HG03135 (cell line): ENCODE measurements at regions not wholly inside any gene's neighbourhood (a gene's known extent, or its start where the extent isn't known, plus 50 kb on each side); places are given as distances from the start of the nearest gene placed in this dataset.
"Not testable (repeated sequence)": the region's sequence is repeated elsewhere in the genome, so short reads cannot be mapped to it uniquely, and the experiment has no call there.

ENCODE experiments used
- ATAC-seq: cut with Tn5 transposase; IDR thresholded peaks from one replicate; pipeline ENCODE4 v1.9.1; 2021; ENCODE audit warnings: mild to moderate bottlenecking, moderate library complexity; ENCODE audit not compliant: unreplicated experiment

DNA sequence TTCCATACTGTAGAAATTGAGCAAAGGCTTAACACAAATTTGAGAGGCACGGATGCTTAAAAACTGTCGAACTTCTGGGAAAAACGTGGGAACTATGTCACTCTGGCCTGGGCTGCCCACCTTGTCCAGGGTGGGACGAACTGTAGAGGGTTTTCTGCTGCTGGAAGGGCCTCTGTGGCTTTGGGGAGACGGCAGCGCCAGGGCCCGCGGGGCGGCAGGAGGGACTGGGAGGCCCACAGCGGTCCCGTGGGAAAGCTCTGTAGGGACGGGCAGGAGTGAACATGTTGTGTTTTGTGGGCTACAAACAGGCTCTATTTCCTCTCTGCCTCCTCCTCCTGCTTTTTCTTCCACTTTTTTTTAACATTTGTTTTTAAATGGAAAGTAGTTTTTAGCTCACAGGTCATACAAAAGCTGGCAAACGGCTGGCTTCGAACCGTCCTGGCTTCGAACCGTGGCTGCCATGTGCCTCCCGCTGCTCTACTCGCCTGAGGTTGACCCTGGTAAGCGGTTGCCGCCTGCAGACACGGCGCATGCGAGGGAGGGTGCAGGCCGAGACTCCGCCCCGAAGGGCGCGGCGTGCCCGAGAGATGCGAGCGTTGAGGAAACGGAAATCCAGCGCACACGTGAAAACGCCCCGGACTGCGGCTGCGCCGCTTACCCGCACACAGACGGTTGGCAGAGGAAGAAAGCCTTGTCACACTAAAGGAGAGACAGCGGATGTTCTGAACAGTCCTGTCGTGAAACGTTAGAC is 382.3 kb upstream of the ZFP42 start:
- no peak for ATAC-seq

- no peak for ATAC-seq
Measured at GRCh38 chr4:187615972-187616371, 379.6 kb upstream of the ZFP42 start.

DNA sequence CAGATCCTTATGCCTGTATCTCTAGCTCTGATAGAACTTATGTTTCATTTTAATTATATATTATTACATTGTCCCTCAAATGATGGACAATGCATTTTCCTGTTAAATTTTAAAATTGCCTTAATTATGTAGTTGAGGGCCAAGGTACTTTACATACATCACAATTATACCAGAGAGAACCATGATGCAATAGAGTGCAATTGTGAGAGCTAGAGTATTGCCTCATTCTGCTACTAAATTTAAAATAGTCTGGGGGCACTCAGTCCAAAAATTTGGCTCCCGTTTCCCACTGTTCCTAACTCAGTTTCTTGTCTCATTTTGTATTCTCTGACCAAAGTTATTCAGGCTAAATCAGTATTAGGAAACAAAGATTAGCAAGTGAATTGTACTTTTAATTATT is 378.5 kb upstream of the ZFP42 start:
- no peak for ATAC-seq

DNA sequence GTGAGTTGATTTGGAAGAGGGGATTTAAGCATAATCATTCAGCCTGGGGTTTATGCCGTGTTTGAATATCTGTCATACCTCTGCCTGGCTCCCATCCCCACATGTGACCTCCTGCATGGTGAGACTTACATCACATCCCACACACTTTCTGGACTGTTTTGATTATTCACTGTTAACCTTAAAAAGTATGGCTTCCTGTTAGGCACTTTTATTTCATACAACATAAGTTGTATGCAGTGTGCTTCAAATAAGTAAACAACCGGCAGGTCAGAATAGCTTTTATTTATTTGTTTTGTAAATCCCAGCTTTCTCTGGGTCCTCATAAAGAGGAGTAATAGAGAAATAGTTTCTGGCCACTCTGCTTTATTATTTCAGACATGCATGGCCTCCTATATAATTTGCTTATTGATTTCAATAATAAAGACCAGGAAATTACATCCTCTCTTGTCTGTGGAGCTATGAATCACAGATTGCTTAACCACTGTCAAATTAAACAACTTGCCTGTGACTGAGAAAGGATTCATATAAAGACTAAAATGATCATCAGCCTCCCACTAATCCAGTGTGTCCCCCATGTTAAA is 376.8 kb upstream of the ZFP42 start:
- no peak for ATAC-seq

DNA sequence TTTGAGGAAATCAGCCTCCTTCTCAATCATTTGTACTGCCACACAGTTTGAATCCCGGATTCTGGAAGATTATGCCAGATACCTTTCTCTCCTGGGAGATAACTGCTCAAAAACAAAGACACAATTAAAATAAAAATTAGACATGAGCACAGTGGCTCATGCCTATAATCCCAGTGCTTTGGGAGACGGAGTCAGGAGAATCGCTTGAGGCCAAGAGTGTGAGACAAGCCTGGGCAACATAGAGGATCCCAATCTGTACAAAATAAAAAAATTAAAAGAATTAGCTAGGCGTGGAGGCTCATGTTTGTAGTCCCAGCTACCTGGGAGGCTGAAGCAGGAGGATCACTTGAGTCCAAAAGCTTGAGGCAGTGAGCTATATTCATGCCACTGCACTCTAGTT is 376.3 kb upstream of the ZFP42 start:
- no peak for ATAC-seq

- no peak for ATAC-seq
Measured at GRCh38 chr4:187632260-187632995, 363.1 kb upstream of the ZFP42 start.

DNA sequence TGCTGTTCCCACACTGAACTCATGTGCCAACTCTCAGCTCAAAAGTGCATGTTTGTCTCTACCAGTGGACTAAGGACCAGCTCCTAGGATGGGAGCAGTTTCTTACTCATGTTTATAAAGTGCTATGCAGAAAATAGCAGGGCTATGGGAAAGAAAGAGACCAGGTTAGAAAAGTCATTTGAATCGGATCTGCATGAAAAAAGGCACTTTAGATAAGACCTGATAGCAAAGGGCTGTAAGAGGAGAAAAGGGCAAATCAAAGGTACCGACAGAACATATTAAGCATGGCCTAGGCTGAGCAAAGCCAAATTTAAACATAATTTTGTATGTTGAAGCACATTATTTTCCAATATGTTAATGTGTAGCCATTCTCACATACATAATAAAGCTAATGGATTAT is 362.3 kb upstream of the ZFP42 start:
- ATAC-seq = no peak

DNA sequence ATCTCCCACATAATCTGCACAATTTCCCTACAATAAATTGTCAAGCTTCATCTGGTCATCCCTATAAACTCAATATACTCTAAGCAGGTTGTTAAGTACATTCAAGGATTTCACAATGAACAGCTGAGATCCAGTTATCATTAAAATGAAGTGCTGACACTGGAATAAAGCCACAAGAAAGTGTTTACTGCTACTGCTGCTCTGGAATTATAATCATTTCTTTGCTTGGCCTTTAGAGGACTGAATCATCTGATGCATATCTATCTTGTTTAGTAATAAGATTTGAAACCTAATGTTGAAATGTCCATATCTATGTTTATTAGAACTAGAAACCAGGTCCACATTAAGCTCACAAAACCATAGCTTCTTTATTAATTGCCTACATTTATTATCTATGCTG is 338.6 kb upstream of the ZFP42 start:
- no peak for ATAC-seq

GRCh38 chr4:187663076-187663475 is 332.5 kb upstream of the ZFP42 start:
- ATAC-seq = no peak

DNA sequence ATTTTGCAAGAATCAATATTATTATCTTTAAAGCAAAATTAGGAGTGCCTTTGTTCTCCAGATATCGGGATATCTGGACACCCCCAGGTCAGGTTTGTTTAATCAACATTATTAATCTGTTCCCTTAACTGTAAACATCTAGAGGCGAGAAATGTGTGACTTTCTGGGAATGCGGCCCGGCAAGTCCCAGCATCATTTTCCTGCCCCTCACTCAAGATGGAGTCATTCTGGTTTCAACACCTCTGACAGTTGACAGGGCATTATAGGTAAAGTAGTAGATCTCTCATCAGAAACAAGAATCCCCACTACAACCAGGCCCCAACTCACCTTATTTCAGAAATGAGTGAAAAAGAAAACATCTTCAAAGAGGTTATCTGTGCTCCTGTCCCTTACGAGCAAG is 331.6 kb upstream of the ZFP42 start:
- ATAC-seq = no peak

DNA sequence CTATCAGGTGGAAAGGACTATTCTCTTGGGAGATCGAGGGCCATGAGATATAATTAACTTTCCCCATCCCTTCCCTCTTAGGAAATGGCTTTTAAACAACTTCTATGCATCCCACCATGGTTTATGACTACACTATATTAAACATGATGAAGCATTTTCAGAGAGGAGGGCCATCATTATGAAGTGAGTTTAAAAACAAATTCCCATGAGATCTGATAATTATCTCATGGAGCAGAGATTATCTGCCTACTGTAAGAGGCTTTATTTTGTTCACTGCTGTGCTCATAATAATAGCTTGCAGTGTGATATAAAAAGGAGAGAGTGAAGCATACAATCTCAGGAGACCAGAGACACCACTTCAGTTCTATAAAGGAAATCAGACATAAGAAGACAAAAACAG is 330.5 kb upstream of the ZFP42 start:
- ATAC-seq = no peak

- no peak for ATAC-seq
Measured at GRCh38 chr4:187666034-187666433, 329.5 kb upstream of the ZFP42 start.

GRCh38 chr4:187666697-187667494 is 328.7 kb upstream of the ZFP42 start:
- ATAC-seq = no peak

DNA sequence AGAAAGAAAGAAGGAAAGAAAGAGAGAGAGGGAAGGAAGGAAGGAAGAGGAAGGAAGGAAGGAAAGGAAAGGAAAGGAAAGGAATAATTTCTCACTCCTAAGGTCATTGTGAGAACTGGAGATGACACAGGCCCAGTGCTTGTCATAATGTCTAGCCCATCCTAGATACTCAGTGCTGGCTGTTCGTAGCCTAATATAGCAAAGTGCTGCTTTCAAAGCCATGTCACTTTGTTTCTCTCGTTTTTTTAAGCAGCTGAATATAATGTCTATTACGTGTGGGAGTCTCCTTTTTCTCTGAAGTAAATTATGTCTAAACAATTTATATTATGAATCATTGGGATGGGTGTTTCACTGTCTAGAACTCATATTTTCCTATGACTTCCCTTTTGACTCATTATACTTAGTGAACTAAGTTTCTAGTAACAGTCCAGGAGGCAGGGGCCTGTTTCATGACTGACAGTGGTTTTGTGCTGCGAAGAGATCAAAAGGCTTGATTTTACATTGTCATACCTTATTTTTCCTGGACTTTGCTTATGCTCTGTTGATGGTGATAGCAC is 327.0 kb upstream of the ZFP42 start:
- no peak for ATAC-seq

DNA sequence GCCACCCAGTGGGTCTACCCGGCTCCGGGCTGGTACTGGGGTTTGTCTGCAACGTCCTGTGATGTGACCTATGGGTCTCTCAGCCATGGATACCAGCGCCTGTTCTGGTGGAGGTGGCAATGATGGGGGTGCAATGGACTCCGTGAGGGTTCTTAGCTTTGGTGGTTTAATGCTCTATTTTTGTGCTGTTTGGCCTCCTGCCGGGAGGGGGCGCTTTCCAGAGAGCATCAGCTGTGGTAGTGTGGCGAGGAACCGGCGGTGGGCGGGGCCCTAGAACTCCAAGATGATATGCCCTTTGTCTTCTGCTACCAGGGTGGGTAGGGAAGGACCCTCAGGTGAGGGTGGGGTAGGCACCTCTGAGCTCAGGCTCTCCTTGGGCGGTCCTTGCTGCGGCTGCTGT is 324.1 kb upstream of the ZFP42 start:
- not testable (repeated sequence) for ATAC-seq

DNA sequence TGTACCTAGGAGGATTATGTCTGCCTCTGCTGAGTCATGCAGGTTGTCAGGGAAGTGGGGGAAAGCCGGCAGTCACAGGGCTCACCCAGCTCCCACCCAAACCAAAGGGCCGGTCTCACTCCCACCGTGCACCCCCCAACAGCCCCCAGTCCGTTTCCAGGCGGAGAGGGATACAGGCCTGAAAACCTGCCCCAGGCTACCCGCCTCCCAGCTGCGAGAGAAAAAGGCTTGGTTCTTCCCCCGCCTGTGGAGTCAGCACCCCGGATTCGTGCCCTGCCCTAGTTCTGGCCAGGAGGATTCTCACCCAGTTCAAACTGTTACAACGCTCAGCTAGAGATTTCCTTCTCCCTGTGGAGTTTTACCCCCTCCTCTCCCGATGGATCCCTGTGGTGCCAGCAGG is 323.6 kb upstream of the ZFP42 start:
- ATAC-seq = not testable (repeated sequence)

GRCh38 chr4:187672526-187672925 is 323.0 kb upstream of the ZFP42 start:
- ATAC-seq = not testable (repeated sequence)

DNA sequence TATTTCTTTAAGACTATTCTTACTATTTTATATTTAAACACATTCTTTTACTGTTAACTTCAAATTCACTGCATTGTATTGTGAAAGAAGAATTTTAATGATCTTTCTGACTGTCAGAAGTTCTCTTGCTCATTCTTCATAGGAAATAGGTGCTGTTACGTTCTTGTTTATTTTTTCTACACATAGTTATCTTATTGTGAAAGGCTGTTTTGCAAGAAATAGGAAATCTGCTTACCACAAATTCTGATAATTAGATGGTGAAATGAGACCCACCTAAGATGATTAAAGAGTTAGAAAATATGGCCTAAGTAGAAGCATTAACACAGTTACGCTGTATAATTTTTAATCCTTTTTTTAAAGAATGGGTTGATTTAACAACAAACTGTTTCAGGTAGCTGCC is 316.1 kb upstream of the ZFP42 start:
- ATAC-seq = no peak

DNA sequence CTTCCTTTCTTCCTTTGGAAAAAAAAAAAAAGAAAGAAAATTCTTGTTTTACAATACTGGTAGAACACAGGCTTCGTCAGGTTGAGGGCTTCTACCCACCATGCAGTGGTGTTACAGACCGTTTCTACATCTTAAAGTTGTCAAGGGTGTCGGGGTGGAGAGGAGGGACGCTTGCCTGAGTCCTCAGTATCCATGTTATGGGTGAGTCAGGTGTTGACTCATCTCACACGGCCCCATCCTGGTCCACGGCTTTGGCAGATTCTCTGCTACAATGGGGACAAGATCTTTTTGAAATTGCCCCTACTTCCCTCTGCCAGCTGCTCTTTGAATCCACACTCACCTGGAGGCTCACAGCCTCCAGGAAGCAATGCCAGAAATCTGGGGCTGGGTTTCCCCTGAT is 310.3 kb upstream of the ZFP42 start:
- ATAC-seq = no peak

- ATAC-seq = no peak
Measured at GRCh38 chr4:187687697-187688096, 307.9 kb upstream of the ZFP42 start.

DNA sequence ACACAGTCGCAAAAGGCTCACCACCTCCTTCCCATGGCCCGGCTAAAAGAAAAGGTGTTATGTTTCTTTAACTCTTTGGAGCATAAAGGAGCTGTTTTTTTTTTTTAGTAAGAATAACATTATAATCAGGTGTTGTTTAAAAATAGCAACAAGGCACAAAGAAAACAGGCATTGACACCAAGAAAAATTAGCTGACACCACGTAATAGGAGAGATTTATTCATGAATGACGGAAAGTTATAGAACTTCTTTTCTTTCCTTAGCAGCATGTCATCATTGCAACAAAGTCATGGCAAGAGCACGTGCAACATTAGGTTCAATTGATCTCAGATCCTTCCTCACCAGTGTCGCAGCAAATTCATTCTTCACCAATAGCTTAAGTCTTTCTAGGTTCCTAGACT is 302.9 kb upstream of the ZFP42 start:
- ATAC-seq = no peak
